KBM-7 (cell line): ENCODE measurements at regions not wholly inside any gene's neighbourhood (a gene's known extent, or its start where the extent isn't known, plus 50 kb on each side); places are given as distances from the start of the nearest gene placed in this dataset.

Source experiments
- DNase-seq: peaks from one replicate; pipeline ENCODE4 v3.0.0-alpha.2; 2015
- in situ Hi-C: fragments of 300-500 bp; cut with MboI; formaldehyde crosslinking; loops from 2 replicates; pipeline ENCODE4 v1.14.3; 2020; ENCODE audit warnings: low sequenced_read_pairs, low pct_unique_long_range_greater_than_20kb, mixed read lengths

DNA sequence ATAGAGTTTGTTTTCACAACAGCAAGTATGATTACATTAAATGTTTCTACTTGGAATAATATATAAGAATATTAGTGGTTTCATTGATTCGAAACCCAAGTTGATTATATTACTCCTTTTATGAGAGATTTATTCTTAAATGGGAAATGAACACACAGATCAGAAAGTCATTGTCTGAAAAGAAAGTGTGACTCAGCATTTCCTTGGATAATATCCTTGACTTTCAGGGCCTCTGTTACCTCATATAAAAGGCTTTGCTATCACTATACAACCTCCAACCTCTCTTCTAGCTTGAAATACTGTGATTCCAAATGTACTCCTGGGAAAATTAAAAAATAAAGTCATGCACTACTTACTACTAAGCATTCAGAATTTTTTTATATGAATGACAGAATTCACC is 295.3 kb upstream of the LYPLAL1 start:
- DNase-seq, result no peak

DNA sequence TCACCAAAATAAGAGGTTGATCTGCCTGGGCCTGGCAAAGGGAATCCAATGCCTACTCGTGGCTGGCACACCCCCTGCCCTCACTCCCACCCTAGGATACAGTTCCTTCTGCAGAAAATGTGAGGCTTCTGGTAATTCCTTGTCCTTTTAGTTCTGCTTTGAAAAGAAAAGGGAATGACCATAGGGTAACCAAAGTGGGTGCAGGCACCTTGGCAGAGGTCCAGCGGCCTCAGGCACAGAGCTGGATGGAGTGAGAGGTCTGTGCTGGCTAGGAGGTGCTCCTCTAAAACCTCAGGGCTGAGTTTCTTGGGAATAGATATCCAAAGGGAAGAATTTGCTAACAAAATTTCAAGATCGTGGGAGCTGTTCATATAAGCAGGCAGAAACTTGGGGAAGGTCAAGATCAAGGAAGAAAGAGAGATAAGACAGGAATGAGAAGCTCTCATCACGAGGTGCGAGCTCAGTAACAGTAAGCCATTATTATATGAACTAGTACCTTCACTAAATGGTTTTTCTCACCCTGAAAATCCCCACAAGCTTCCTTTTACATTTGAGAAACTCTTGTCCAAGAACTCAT is 293.1 kb upstream of the LYPLAL1 start:
- DNase-seq, result no peak
- in situ Hi-C loops, result no loop called here

More for the DNA sequence above, 295.3 kb upstream of the LYPLAL1 start:
- in situ Hi-C loops, result no loop called here

DNA sequence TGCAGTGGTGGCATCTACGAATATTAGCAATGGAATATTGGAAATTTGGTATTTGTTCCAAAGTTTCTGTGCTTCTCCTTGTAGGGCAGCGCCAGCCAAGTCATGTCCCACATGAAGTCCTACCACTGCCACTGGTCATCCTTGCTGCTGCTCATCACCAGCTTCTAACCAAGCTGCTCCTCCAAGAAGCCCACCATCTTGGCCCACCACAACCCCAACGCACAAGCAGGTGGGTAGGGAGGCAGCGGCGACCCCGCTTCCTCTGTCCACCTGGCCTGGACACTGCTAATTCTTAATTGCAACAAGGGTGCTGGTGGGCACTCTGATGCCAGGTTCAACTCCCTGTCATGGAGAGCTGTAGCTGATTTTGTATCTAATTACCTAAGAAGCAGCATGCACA is 291.2 kb upstream of the LYPLAL1 start:
- in situ Hi-C loops, result no loop called here
- no peak for DNase-seq

DNA sequence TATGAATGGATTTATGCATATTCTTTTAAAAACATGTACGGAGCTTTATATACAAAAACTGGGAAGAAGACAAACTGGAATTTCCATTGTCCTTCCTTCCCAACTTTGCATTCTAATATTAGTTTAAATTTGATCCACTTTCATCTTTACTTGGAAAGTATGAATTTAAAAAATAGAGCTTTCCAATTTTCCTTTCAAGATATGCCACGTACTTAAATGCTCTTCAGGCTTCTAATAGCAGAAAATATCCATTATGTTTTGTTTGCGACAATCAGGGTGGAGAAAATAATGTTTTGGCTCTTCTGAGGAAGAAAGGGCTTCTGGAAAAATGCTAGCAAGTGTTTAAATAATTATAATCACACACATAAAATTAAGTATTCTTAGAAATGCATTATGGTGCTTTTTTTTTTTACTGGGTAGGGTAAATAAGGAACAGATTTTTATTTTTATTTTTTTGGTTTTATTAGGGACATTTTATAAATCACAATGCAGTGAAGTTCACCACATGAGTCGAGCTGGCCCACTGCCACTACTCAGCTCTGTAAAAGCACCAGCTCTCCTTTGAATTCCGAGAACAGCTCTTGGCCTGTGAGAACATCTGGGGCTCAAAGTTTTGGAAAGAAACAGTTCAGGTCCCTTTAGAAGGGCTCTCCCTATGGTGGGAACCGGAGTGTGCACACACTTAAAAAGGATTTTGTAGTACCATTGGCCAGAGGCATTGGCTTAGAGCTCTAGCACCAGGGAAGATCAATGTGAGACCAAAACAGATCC is 287.4 kb upstream of the LYPLAL1 start:
- DNase-seq, result no peak
- in situ Hi-C loops, result no loop called here

DNA sequence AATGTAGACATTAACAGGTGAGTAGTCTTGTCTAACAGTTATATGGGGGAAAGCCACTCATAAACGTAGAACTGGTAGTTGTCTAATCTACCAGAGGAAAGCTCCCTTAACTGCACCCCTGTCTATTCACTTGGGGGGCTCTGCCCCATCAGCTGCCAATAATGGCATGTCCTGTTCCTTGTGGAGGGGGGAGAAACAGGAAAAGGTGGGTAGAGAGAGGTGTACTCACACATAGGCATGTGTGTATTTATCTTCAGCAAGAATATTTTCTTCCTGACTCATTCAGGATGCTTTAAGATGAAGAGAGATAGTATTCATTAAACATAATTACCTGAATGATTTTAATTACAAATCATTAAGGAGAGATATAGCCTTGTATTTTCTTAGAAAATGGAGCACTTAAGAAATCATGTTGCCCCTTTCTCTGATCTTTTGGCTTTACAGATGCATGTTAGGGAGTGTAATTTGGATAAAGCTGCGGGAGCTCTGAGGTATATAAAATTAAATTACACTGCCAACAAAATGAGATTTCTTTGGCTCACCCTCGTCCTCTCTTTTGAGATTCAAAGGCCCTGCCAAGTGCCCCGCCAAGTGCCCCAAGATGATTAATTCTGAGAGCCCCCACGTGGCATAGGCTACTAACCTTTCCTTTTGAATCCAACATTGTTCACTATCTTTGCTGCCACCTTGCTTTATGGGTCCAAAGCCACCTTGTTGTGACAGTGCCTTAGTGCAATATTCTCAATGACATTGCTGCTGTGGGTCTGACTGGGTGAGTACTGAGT is 286.3 kb upstream of the LYPLAL1 start:
- in situ Hi-C loops, result no loop called here
- DNase-seq, result no peak

DNA sequence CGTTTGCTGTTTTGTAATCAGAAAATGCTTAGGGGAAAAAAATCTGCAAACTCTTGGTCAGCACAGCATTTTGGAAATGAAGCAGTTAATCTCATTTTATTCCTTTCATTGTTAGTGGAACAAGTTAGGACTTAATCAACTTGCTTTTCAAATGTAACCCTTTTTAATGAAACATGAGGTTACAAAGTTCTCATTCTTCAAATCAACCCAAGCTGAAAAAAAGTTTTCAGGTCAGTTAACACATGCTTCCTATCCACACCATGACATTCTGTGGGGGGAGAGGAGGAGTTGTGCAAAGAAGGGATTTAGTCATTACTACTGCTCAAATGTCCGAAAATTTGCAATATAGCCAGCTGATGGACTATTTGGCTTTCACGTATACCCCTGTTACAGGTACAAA is 283.2 kb upstream of the LYPLAL1 start:
- no peak for DNase-seq
- in situ Hi-C loops, result no loop called here

DNA sequence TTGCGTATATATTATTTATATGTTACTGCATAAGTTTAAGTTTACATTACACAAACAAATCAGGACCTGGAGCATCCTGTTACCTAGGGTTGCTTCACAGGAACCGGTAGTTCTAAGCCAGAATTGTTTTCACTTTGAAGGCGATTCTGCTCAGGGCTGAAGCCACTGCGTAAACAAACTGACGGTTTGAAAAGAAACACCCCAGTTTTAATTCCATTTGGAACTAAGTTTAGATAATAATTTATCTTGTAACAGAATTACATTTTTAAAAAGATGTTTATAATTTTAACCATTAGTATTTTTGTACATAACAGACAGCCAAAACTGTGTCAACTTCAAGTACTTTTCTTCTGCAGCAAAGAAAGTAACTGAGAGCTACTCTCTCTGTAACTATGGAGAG is 282.1 kb upstream of the LYPLAL1 start:
- in situ Hi-C loops, result no loop called here
- DNase-seq, result no peak

DNA sequence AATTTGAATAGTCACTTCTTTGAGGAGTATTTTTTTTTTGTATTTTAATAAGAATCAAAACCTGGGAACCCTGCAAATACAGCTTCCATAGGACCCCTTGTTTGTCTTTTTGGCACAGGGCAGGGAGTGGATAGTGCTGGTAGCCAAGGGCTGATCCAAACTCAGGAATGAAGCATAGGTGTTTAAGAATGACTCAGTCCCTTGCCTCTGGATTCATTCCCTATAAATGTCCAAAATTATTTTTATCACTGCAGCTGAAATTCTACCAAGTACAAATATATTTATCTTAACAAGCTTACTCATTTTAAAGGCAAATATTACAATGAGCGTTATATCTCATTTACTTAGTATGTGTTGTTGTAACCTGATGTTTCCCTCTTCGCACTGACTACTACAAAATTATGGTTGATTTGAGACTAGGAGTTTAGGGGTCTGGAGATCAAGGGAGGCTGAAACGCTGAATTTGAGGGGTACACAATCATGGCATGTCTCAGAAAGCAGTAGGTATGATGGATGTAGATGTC is 278.6 kb upstream of the LYPLAL1 start:
- DNase-seq, result no peak
- in situ Hi-C loops, result no loop called here

DNA sequence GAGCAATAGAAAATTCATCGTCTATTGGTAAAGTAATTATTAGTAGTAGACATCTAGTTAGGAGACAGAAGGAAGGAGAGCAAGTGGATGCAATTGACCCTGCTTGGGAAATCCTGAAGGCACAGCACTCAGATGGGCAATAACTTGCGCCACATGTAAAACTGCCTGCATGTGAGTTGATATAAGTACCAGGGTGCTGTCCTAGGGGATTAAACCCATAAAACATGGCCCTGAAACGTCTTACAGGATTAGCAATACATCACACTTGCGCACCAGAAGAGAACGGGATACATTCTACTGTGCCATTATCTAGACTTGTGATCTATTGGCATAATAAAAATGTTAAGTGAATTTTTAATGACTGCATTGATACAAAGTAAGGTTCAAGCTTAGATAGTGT is 277.5 kb upstream of the LYPLAL1 start:
- no peak for DNase-seq
- in situ Hi-C loops, result no loop called here

DNA sequence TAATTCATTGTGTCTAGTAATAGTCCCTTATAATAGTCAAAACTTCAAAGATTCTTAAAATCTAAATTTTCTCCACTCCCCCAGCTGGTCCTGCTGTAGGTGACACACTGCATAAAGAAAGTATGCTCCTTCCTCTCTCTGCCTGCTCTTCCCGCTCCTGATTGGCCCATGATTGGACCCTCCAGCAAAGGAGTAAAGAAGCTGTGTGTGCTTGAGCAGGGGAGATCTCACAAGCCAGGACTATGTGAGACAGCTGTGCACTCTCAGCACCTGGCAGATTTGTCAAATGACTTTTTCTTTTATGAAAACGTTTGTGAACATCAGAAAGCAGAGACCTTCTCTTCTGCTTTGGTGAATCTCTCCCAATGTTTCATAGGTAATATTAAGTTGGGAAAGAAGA is 274.8 kb upstream of the LYPLAL1 start:
- no peak for DNase-seq
- in situ Hi-C loops, result no loop called here

DNA sequence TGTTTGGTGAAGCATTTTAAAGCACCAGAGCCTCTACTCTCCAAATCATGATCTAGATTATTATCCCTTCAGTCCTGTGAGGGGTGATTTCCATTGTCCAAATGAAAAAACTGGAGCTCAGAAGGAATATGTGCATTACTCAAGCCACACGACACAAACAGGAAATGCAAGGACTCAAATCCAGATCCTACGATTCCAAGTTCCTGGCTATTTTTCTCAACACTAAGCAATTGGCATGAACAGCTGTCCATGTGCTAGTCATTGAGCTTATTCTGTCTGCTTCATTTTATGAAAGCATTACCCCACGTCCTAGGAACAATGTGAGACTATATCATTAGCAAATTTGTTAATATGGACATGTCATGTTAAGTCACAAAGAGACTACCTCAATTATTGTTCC is 273.1 kb upstream of the LYPLAL1 start:
- in situ Hi-C loops, result no loop called here
- no peak for DNase-seq

DNA sequence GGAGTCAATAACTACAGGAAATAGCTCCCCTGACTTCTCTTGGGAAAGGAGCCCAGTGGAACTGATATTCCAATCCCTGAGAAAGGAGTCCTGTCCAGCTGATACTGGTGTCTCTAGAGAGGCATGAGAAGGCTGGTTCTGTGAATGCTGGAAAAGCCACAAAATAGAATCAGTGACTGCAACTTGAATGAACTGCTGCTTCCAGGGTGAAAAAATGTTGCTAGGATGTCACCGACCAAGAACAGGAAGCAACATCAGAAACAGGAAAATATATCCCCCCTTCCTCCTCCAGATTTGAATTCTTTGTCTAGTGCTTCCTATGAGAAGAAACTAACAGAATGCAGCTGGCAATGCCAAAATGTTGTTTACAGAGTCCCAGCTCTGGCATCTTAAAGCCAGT is 269.3 kb upstream of the LYPLAL1 start:
- DNase-seq, result no peak
- in situ Hi-C loops, result no loop called here

DNA sequence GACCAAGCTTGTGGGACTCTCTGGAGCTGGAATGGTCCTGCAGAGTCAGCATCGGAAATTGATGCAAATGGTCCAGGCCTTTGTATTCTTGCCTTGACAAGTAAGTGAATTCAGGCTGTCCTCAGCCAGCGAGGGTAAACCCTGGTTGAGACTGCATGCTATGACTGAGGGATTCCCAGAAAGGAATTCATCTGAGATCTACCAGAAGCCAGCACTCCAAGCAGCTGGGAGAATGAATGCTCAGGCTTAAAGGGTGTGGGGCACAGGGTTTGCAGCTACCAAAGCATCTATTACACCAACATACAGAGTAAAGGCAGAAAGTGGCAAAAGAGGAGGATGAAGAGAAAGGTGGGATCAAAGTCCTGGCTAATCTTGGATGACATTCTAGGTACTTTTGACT is 257.0 kb upstream of the LYPLAL1 start:
- in situ Hi-C loops, result no loop called here
- no peak for DNase-seq

DNA sequence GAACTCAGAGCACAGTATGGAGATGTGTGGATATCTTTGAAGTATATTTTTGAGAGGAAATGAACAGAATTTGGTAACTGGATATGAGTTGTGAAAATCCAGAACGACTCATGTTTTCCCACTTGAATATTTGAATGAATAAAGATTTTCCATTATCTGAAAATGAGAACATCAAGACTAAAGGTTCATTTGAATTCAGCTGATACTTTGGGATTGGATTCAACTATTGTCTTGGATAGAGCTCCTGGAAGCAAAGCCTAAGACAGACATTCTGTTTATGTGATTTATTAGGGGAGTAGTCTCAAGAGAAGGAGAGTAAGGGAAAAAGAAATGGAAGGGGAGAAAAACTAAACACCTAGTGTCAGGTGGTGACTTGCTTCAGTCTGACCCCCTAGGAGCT is 256.0 kb upstream of the LYPLAL1 start:
- in situ Hi-C loops, result no loop called here
- no peak for DNase-seq

DNA sequence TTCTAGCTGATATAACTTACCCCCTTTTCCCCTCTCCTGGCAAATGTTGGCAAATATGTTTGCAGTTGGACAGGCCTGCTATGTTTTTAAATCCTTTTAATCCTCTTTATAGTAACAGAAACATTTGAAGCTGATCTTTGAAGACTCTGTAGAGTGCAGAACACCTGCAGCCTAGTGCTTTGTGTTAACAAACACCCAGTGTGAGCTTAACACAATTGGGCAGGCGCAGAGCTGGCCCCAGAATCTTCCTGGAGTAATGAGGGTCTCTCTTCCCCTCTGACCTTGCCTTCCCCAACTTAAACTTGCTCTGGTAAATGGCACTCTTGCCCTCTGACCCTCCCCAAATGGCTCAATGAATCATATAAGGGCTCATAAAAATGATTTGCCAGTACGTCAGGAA is 247.9 kb upstream of the LYPLAL1 start:
- in situ Hi-C loops, result no loop called here
- DNase-seq, result no peak

DNA sequence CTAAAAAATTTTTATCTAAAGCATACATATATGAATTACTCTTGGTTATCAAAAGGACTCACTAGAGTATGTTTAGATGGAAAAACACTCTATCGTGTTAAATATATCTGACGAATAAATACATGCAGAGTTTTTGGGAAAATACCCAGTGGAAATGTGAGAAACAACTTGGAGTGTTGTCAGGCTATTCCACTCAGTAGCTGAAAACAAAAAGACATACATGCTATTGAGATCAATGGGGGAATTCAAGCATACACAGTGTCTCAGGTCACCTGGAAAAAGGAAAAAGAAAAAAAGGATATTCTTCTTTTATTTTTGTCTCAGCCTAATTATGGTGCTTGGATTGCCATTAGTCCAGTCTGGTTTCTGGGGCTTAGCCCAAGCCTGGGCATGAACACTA is 247.0 kb upstream of the LYPLAL1 start:
- in situ Hi-C loops, result no loop called here
- no peak for DNase-seq

DNA sequence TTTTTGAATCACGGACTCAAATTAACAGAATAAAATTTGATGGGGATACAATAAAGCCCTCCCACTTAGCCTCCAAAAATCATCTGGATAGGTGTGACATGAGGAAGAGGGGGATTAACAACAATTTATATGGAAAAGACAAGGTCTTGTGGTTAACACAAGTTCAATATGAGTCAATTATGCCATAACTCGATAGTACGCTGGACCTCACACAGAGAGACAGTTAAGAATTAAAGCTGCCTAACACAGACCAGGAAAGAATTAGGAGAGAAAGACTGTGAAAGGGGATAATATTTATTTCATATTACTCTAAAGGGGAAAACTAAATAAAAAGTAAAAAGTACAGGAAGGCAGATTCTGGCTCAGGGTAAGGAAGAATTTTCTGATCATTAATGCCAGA is 243.7 kb upstream of the LYPLAL1 start:
- in situ Hi-C loops, result no loop called here
- DNase-seq, result no peak

DNA sequence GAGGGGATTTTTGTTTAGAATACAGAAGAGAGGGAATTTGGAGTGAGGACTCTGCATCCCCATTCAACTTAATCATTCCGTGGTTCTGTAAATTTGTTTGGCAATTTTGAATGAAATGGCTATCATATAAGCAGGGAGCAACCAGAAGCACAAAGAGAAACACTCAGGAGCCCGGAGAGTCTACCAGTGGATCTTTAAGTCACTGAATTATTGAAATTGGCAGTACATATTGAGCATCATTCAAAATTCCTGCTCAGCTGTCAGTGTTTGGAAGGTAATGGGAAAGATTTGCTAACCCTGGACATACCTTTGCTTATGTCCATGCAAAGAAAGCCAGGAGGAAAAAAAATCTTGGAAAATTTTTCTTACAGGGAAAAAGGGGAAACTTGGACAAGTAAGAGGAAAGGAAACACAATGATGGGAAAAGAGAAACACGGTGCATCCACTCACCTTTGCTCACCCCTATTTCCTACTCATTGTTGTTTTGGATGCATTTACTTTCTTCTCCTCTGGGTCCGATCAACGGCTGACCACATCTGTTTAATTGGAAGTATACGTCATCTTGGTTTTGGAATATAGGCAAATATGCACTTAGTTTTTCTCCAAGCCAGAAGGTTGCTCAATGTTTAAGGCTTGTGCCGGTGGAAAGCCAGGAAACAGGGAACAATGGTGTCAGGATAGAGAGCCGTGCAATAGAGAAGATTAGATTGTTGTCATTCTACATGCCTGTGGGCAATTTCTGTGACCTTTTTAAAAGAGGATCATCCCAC is 243.0 kb upstream of the LYPLAL1 start:
- in situ Hi-C loops, result no loop called here

DNA sequence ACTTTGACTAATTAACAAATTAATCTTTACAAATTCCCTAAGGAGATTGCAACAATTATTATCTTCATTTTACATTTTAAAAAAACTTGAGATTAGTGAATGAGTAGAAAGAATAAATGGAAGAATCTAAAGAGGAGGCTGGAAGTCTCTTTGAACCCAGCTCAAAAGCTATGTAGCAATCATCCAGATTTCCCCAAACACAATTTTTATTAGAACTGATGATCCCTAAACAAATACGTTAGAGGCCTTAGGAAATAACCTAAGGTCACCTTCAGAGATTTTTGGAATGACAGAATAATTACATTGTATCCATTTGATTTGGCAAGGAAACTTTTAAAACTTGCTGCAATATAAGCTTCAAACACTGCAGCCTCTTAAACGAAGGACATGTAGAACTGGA is 242.4 kb upstream of the LYPLAL1 start:
- in situ Hi-C loops, result no loop called here
- DNase-seq, result no peak

More for the DNA sequence above, 243.0 kb upstream of the LYPLAL1 start:
- DNase-seq, result no peak

DNA sequence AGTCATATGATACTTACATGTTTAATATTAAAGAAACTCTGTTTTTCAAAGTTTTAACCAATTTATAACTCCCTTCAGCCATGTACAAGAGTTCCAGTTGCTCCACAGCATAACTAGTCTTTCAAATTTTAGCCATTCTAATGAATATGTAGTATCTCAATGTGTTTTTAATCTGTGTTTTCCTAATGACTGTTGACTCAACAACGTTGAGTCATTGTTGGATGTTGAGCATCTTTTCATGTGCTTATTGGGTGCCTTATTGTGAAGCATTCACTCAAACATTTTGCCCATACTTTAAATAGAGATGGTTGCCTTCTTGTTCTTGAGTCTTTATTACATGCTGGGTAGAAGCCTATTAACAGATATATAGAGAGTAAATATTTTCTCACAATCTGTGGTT is 240.2 kb upstream of the LYPLAL1 start:
- DNase-seq, result no peak
- in situ Hi-C loops, result no loop called here
